Heart left ventricle (tissue), 16 donors: ENCODE measurements at regions not wholly inside any gene's neighbourhood (a gene's known extent, or its start where the extent isn't known, plus 50 kb on each side); places are given as distances from the start of the nearest gene placed in this dataset.

Source experiments
- ATAC-seq, 4 donors: fragments of 200-7000 bp; cut with Tn5 transposase; one replicate each; pipeline ENCODE4 v1.9.1; 2020 to 2022; ENCODE audit warnings: moderate library complexity in 4 of 4, mild to moderate bottlenecking in 3 of 4, moderate number of reproducible peaks in 1 of 4
- DNase-seq, 5 donors: peaks; one replicate each; pipeline ENCODE4 v3.0.0-alpha.2; 2020
- H3K27ac ChIP-seq, 12 donors: fragments of 200-600 bp; sonication (generic) in 4 of 12; one replicate each; pipeline versions ENCODE4 v1.5.0 to v1.8.0; 2016 to 2022; ENCODE audit warnings: mild to moderate bottlenecking in 2 of 12
- H3K27me3 ChIP-seq, 9 donors: fragments of 200-600 bp; sonication (generic) in 2 of 9; one replicate each; pipeline versions ENCODE4 v1.5.1 to v1.8.0; 2016 to 2022; ENCODE audit warnings: mild to moderate bottlenecking in 3 of 9
- H3K36me3 ChIP-seq, 9 donors: fragments of 200-600 bp; sonication (generic) in 2 of 9; one replicate each; pipeline versions ENCODE4 v1.5.0 to v1.8.0; 2018 to 2022; ENCODE audit warnings: mild to moderate bottlenecking in 2 of 9
- H3K4me1 ChIP-seq, 12 donors: fragments of 200-600 bp; sonication (generic) in 4 of 12; one replicate each; pipeline versions ENCODE4 v1.5.0 to v1.8.0; 2016 to 2022; ENCODE audit warnings: mild to moderate bottlenecking in 3 of 12
- H3K4me3 ChIP-seq, 12 donors: fragments of 200-600 bp; sonication (generic) in 4 of 12; one replicate each; pipeline versions ENCODE4 v1.5.0 to v1.8.0; 2017 to 2022; ENCODE audit warnings: mild to moderate bottlenecking in 9 of 12, moderate library complexity in 4 of 12
- H3K9me3 ChIP-seq, 12 donors: fragments of 200-600 bp; sonication (generic) in 4 of 12; one replicate each; pipeline versions ENCODE4 v1.5.0 to v1.8.0; 2016 to 2022; ENCODE audit warnings: mild to moderate bottlenecking in 1 of 12
- POLR2A ChIP-seq, 2 donors: fragments of 450-650 bp; IDR thresholded peaks; one replicate each; pipeline ENCODE4 v1.6.1; 2017; ENCODE audit warnings: antibody characterized with exemption in 2 of 2, mild to moderate bottlenecking in 2 of 2, moderate library complexity in 2 of 2
- WGBS, 4 donors: extraction: QIAGEN DNeasy Blood & Tissue Kit in 2 of 4; methylation state at CpG; one replicate each; pipeline versions ENCODE4 v1.1.5 to v1.1.7; 2013 to 2018; 5-methylcytosine and 5-hydroxymethylcytosine counted together
- intact Hi-C, 10 donors: fragments of 100-400 bp; cut with DNase I; formaldehyde crosslinking; loops; one replicate each; pipeline versions ENCODE4 v1.11.1 to v1.14.2; 2022
- TF ChIP-seq, protein P1 (sequence below), 12 donors: fragments of 200-600 bp; sonication (generic) in 4 of 12; IDR thresholded peaks; one replicate each; pipeline versions ENCODE4 v1.5.0 to v1.8.0; 2018 to 2022; ENCODE audit warnings: antibody characterized with exemption in 12 of 12, mild to moderate bottlenecking in 5 of 12
- donor health status: ischemic (EF 13 %, LVEDD 7.1; RV severe dilation, severe dysfunction).
- donor health status: healthy with polysubstance abuse.
- donor health status: DM: no; HTN: yes; CAD: no.
- donor health status: DM: no; HTN: no; CAD: no.
- donor health status: ischemic (EF 25% LVEDD 6.9; RV normal size, moderate dysfunction).
- donor health status: ischemic (EF 25% LVEDD 5.7; RV mildly dilated, moderate dysfunction).
- donor health status: healthy.
- donor health status: DM: yes; HTN: yes; CAD: no.
- donor health status: ischemic (EF 35%, LVEDD 5.7; RV mildly dilated, moderate dysfunction).
- donor health status: nonischemic (EF 11% LVEDD 7.7; RV severe dilation, severe dysfunction).
- donor health status: DM: yes; HTN: yes; CAD: no.
- donor health status: PGD.
- donor health status: ischemic (EF 29% LVEDD 5.4; RV normal size, mild dysfunction).
- donor health status: nonischemic (EF 23%, LVEDD 6.1; RV moderate dilation, normal function).

DNA sequence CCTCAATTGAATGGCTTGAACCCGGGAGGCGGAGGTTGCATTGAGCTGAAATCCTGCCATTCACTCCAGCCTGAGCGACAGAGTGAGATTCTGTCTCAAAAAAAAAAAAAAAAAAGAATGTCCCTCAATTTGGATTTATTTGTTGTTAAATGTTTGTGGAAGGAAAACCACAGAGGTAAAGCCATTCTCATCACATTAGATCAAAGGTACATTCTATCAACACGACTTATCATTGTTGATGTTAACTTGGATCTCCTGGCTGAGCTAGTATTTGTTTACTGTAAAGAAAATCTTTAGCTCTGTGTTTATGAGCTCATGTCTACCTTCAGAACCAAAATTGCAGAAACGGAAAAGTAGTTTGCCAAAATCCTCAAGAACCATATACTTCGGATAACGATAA, 91.4 kb upstream of the SALL4 start:
- no peak overlapping the region for H3K27ac ChIP-seq
- ATAC-seq (no peak), DNase-seq (no peak)
- no peaks in the 10 kb centered on the region for H3K36me3 ChIP-seq
- 67 to 87% (median 78%) methylated on average over 7 of the region's 7 CpGs for WGBS, 4 donors
- no peaks in the 10 kb centered on the region for H3K9me3 ChIP-seq
- intact Hi-C loops = no loop called here
- no peaks in the 10 kb centered on the region for H3K4me1 ChIP-seq
- TF ChIP-seq, protein P1, sequence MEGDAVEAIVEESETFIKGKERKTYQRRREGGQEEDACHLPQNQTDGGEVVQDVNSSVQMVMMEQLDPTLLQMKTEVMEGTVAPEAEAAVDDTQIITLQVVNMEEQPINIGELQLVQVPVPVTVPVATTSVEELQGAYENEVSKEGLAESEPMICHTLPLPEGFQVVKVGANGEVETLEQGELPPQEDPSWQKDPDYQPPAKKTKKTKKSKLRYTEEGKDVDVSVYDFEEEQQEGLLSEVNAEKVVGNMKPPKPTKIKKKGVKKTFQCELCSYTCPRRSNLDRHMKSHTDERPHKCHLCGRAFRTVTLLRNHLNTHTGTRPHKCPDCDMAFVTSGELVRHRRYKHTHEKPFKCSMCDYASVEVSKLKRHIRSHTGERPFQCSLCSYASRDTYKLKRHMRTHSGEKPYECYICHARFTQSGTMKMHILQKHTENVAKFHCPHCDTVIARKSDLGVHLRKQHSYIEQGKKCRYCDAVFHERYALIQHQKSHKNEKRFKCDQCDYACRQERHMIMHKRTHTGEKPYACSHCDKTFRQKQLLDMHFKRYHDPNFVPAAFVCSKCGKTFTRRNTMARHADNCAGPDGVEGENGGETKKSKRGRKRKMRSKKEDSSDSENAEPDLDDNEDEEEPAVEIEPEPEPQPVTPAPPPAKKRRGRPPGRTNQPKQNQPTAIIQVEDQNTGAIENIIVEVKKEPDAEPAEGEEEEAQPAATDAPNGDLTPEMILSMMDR (IDR thresholded peaks at IDR 0.05) = no peak
- no peak for TF ChIP-seq POLR2A (IDR thresholded peaks at IDR 0.05)
- H3K4me3 ChIP-seq = no peak overlapping the region
- peaks cover 0 to 5% (median 0%) of the 10 kb centered on the region in 9 donors for H3K27me3 ChIP-seq

DNA sequence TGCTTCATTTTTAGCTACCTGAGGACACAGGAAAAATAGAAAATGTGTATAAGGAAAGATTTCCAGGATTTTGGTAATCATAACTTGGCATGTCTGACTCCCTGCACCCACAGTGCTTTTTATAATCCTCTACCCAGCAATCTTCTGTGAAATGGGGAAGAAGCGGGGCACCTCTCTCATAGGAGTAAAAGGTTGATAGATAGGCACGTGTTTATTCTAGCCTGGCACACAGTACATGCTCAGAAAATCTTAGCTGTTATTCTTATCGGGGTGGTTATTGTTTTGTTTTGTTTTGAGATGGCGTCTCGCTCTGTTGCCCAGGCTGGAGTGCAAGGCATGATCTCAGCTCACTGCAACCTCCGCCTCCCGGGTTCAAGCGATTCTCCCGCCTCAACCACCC, 87.7 kb upstream of the SALL4 start:
- H3K36me3 ChIP-seq = no peaks in the 10 kb centered on the region
- intact Hi-C loops = no loop called here
- TF ChIP-seq POLR2A (IDR thresholded peaks at IDR 0.05) = no peak
- TF ChIP-seq, protein P1 (IDR thresholded peaks at IDR 0.05) = no peak
- H3K4me1 ChIP-seq = no peaks in the 10 kb centered on the region
- H3K27ac ChIP-seq = no peak overlapping the region
- DNase-seq = no peak
- H3K9me3 ChIP-seq = no peaks in the 10 kb centered on the region
- WGBS, 4 donors = 73 to 84% (median 81%) methylated on average over 9 of the region's 9 CpGs
- ATAC-seq = no peak
- no peak overlapping the region for H3K4me3 ChIP-seq
- peaks cover 0 to 10% (median 0%) of the 10 kb centered on the region in 9 donors for H3K27me3 ChIP-seq

DNA sequence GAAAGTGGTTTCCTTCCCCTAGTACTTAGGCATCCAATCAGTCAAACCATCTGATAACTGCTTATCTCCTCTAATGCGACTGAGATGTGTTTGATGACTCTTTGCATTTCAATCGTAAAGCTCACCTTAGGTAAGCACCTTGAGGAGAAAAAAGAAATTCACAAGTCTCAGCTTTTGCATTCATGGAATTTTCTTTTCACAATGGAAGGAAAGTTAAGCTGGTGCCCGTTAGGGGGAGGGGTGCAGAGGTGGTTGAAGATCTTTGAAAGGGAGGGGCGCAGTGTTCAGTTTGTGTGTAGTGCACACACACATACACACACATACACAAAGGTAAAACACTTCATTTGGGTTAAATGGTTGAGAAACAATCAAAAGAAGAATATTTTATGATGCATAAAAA, 87.1 kb upstream of the SALL4 start:
- H3K4me3 ChIP-seq = no peak overlapping the region
- no peaks in the 10 kb centered on the region for H3K4me1 ChIP-seq
- H3K27ac ChIP-seq = no peak overlapping the region
- no peaks in the 10 kb centered on the region for H3K36me3 ChIP-seq
- H3K27me3 ChIP-seq = peaks cover 0 to 10% (median 0%) of the 10 kb centered on the region in 9 donors
- no peak for ATAC-seq
- intact Hi-C loops = no loop called here
- no peak for DNase-seq
- H3K9me3 ChIP-seq = no peaks in the 10 kb centered on the region
- WGBS, 4 donors = 27 to 39% (median 28%) methylated on average over 4 of the region's 4 CpGs
- no peak for TF ChIP-seq POLR2A (IDR thresholded peaks at IDR 0.05)
- TF ChIP-seq, protein P1 (IDR thresholded peaks at IDR 0.05) = no peak

DNA sequence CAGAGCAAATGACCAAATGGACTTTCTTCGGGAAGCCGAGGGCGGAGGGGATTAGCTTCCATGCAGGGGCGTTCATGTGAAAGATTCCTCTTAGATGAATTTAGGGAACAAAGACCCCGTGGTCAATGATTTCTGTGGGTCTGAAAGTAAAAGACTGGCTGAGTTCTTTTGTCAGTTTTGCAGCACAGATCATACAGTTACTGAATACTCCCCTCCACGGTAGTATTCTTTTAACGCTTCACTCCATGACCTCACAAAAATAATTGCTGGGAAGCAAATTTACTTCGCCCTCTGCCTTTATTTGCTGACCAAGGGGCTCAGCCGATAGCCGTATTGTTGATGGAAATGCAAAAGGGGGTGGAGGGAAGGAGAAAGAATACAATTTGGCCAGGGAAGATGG, 86.0 kb upstream of the SALL4 start:
- no peak overlapping the region for H3K4me3 ChIP-seq
- intact Hi-C loops = no loop called here
- DNase-seq = no peak
- H3K9me3 ChIP-seq = peaks cover 0 to under 1% (median 0%) of the 10 kb centered on the region in 12 donors
- no peaks in the 10 kb centered on the region for H3K36me3 ChIP-seq
- H3K27me3 ChIP-seq = peaks cover 0 to 12% (median 0%) of the 10 kb centered on the region in 9 donors
- H3K4me1 ChIP-seq = no peaks in the 10 kb centered on the region
- ATAC-seq = no peak
- H3K27ac ChIP-seq = no peak overlapping the region
- 58 to 66% (median 63%) methylated on average over 10 of the region's 10 CpGs for WGBS, 4 donors
- TF ChIP-seq POLR2A (IDR thresholded peaks at IDR 0.05) = no peak
- TF ChIP-seq, protein P1 (IDR thresholded peaks at IDR 0.05) = no peak
